BE2C (cell line): ENCODE measurements at regions not wholly inside any gene's neighbourhood (a gene's known extent, or its start where the extent isn't known, plus 50 kb on each side); places are given as distances from the start of the nearest gene placed in this dataset.

ENCODE experiments used
- DNase-seq: peaks from one replicate; pipeline ENCODE4 v3.0.0-alpha.2; 2020
- H3K27me3 ChIP-seq: fragments of 250-450 bp; sonication (Bioruptor Pico); 2 replicates; pipeline ENCODE4 v1.5.1; 2020; ENCODE audit warnings: mild to moderate bottlenecking
- H3K36me3 ChIP-seq: fragments of 250-450 bp; sonication (Bioruptor Pico); 2 replicates; pipeline ENCODE4 v1.5.1; 2020; ENCODE audit warnings: mild to moderate bottlenecking
- H3K4me1 ChIP-seq: fragments of 250-450 bp; sonication (Bioruptor Pico); 2 replicates; pipeline ENCODE4 v1.5.1; 2020
- H3K4me3 ChIP-seq: 2 replicates; pipeline ENCODE4 v1.5.1; 2011; ENCODE audit warnings: low read depth, low read length
- H3K9me3 ChIP-seq: fragments of 250-450 bp; sonication (Bioruptor Pico); 2 replicates; pipeline ENCODE4 v1.5.1; 2020
- CTCF ChIP-seq: IDR thresholded peaks from 2 replicates; pipeline ENCODE4 v1.5.1; 2012; ENCODE audit warnings: mild to moderate bottlenecking, low read depth, low read length

- Histone ChIP-seq H3K9me3 (no peaks in the 10 kb centered on the region), H3K36me3 (peaks cover 50% of the 10 kb centered on the region), H3K4me3 (no peak overlapping the region), H3K4me1 (no peaks in the 10 kb centered on the region), H3K27me3 (no peaks in the 10 kb centered on the region)
- no peak for DNase-seq
- no peak for TF ChIP-seq CTCF
Observed at GRCh38 chr17:77499699-77500435, 359.1 kb downstream of the SEC14L1 start.

- Histone ChIP-seq H3K27me3 (no peaks in the 10 kb centered on the region), H3K9me3 (no peaks in the 10 kb centered on the region), H3K4me3 (no peak overlapping the region), H3K4me1 (no peaks in the 10 kb centered on the region), H3K36me3 (peaks cover 40% of the 10 kb centered on the region)
- no peak for DNase-seq
- TF ChIP-seq CTCF = no peak
Observed at GRCh38 chr17:77501101-77501566, 360.4 kb downstream of the SEC14L1 start.

- Histone ChIP-seq H3K4me3 (no peak overlapping the region), H3K36me3 (peaks cover 33% of the 10 kb centered on the region), H3K27me3 (no peaks in the 10 kb centered on the region), H3K9me3 (no peaks in the 10 kb centered on the region), H3K4me1 (no peaks in the 10 kb centered on the region)
- no peak for TF ChIP-seq CTCF
- no peak for DNase-seq
Observed at GRCh38 chr17:77501751-77502625, 361.2 kb downstream of the SEC14L1 start.

GRCh38 chr17:77502626-77503292 lies 362.0 kb downstream of the SEC14L1 start:
- Histone ChIP-seq H3K27me3 (no peaks in the 10 kb centered on the region), H3K4me3 (no peak overlapping the region), H3K36me3 (peaks cover 27% of the 10 kb centered on the region), H3K4me1 (no peaks in the 10 kb centered on the region), H3K9me3 (no peaks in the 10 kb centered on the region)
- no peak for DNase-seq
- no peak for TF ChIP-seq CTCF

- no peak for DNase-seq
- Histone ChIP-seq H3K36me3 (peaks cover 27% of the 10 kb centered on the region), H3K9me3 (no peaks in the 10 kb centered on the region), H3K27me3 (no peaks in the 10 kb centered on the region), H3K4me1 (no peaks in the 10 kb centered on the region), H3K4me3 (no peak overlapping the region)
- no peak for TF ChIP-seq CTCF
Observed at GRCh38 chr17:77503293-77503655, 362.5 kb downstream of the SEC14L1 start.
